Neuronal stem cell (in vitro differentiated cells): ENCODE measurements at regions not wholly inside any gene's neighbourhood (a gene's known extent, or its start where the extent isn't known, plus 50 kb on each side); places are given as distances from the start of the nearest gene placed in this dataset.
"Not testable (repeated sequence)": the region's sequence is repeated elsewhere in the genome, so short reads cannot be mapped to it uniquely, and the experiment has no call there.

Experiments
- DNase-seq: peaks from one replicate; pipeline ENCODE4 v3.0.0-alpha.2; 2013; ENCODE audit warnings: low spot score
- H2AFZ ChIP-seq: one replicate; pipeline ENCODE4 v1.6.1; 2013; ENCODE audit warnings: mild to moderate bottlenecking, low read length, inconsistent platforms
- H2AK5ac ChIP-seq: 2 replicates; pipeline ENCODE4 v1.6.1; 2013; ENCODE audit warnings: low read depth, mild to moderate bottlenecking, inconsistent platforms, low read length, moderate library complexity, mixed read lengths
- H2BK120ac ChIP-seq: 2 replicates; pipeline ENCODE4 v1.6.1; 2013; ENCODE audit warnings: low read depth, mild to moderate bottlenecking, inconsistent platforms, low read length, moderate library complexity, mixed read lengths
- H2BK12ac ChIP-seq: one replicate; pipeline ENCODE4 v1.6.1; 2013; ENCODE audit warnings: low read length, inconsistent platforms
- H2BK15ac ChIP-seq: 2 replicates; pipeline ENCODE4 v1.6.1; 2013; ENCODE audit warnings: mild to moderate bottlenecking, low read length, inconsistent platforms, mixed read lengths
- H2BK5ac ChIP-seq: one replicate; pipeline ENCODE4 v1.6.1; 2013; ENCODE audit warnings: inconsistent platforms, mild to moderate bottlenecking, low read length, moderate library complexity
- H3K14ac ChIP-seq: one replicate; pipeline ENCODE4 v1.6.1; 2013; ENCODE audit warnings: low read length, inconsistent platforms
- H3K18ac ChIP-seq: 2 replicates; pipeline ENCODE4 v1.6.1; 2013; ENCODE audit warnings: low read length, inconsistent platforms
- H3K23ac ChIP-seq: 2 replicates; pipeline ENCODE4 v1.6.1; 2013; ENCODE audit warnings: low read depth, mild to moderate bottlenecking, mixed read lengths, low read length, inconsistent platforms; ENCODE audit not compliant: poor library complexity
- H3K27ac ChIP-seq: replicated peaks from 3 replicates; pipeline ENCODE4 v1.5.1; 2013; ENCODE audit warnings: low read length, inconsistent platforms
- H3K27me3 ChIP-seq, 3 experiments: 2 replicates each; pipeline ENCODE4 v1.6.1; 2013; ENCODE audit warnings: low read length in 3 of 3, mild to moderate bottlenecking in 2 of 3, inconsistent platforms in 1 of 3, low read depth in 1 of 3, mixed read lengths in 1 of 3, moderate library complexity in 1 of 3; ENCODE audit not compliant: control insufficient read depth in 3 of 3, insufficient read depth in 3 of 3
- H3K36me3 ChIP-seq, 2 donors: replicated peaks in 1 of 2; 2 replicates each; pipeline ENCODE4 v1.6.1; 2013; ENCODE audit warnings: low read length in 2 of 2; ENCODE audit not compliant: control insufficient read depth in 2 of 2, insufficient read depth in 2 of 2
- H3K4ac ChIP-seq: 2 replicates; pipeline ENCODE4 v1.6.1; 2013; ENCODE audit warnings: inconsistent platforms, mild to moderate bottlenecking, low read length, moderate library complexity
- H3K4me1 ChIP-seq, 2 donors: 1 replicate in 1 of 2; 2 replicates in 1 of 2; pipeline ENCODE4 v1.6.1; 2013; ENCODE audit warnings: low read length in 2 of 2, low read depth in 1 of 2; ENCODE audit not compliant: control insufficient read depth in 2 of 2, insufficient read depth in 1 of 2
- H3K4me2 ChIP-seq: one replicate; pipeline ENCODE4 v1.6.1; 2013; ENCODE audit warnings: mild to moderate bottlenecking, low read length, inconsistent platforms; ENCODE audit not compliant: insufficient read depth, poor library complexity, severe bottlenecking
- H3K4me3 ChIP-seq, 2 donors: 2 replicates each; pipeline ENCODE4 v1.5.1; 2013; ENCODE audit warnings: low read length in 2 of 2, mild to moderate bottlenecking in 2 of 2, inconsistent platforms in 1 of 2, moderate library complexity in 1 of 2
- H3K79me1 ChIP-seq: one replicate; pipeline ENCODE4 v1.6.1; 2013; ENCODE audit warnings: low read depth, mild to moderate bottlenecking, inconsistent platforms, low read length, moderate library complexity
- H3K9ac ChIP-seq: one replicate; pipeline ENCODE4 v1.6.1; 2013; ENCODE audit warnings: mild to moderate bottlenecking, low read depth, low read length, inconsistent platforms; ENCODE audit not compliant: poor library complexity
- H3K9me3 ChIP-seq, 2 donors: replicated peaks in 1 of 2; 2 replicates each; pipeline versions ENCODE3 to v1.6.1; 2013; ENCODE audit warnings: low read length in 2 of 2, mild to moderate bottlenecking in 2 of 2, inconsistent platforms in 1 of 2, low read depth in 1 of 2, mixed read lengths in 1 of 2, moderate library complexity in 1 of 2; ENCODE audit not compliant: control insufficient read depth in 2 of 2, insufficient read depth in 1 of 2
- H4K8ac ChIP-seq: one replicate; pipeline ENCODE4 v1.6.1; 2013; ENCODE audit warnings: low read depth, mild to moderate bottlenecking, inconsistent platforms, low read length, moderate library complexity
- H4K91ac ChIP-seq: one replicate; pipeline ENCODE4 v1.6.1; 2013; ENCODE audit warnings: low read length, low read depth, mild to moderate bottlenecking, inconsistent platforms; ENCODE audit not compliant: poor library complexity
- WGBS, 2 donors: extraction: QIAGEN DNeasy Blood & Tissue Kit; methylation state at CpG; one replicate each; pipeline ENCODE4 v1.1.7; 2013; ENCODE audit warnings: missing lambda C conversion rate in 2 of 2, mixed read lengths in 1 of 2; ENCODE audit not compliant: insufficient read length in 2 of 2, insufficient replicate concordance in 1 of 2; ENCODE audit errors: extremely low coverage in 2 of 2; 5-methylcytosine and 5-hydroxymethylcytosine counted together

DNA sequence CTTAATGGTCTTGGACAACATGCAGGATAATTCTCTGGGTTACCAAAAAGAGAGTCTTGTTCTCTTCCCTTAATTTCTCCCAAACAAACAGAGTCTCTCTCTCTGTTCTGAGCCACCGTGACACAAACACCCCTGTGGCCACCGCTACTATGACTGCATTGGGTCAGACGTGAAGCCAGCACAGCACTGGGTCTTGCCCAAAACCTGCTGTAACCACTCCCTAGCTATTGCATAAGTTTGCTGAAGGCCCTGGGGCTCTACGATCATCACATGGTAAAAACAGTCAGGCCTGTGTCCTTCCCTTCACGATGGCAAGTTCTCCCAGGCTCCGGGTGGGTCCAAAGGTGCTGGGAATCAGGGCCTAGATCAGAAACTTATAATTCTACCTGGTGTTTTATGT, 117.1 kb downstream of the THSD1 start:
- H2BK12ac ChIP-seq, H3K14ac ChIP-seq: not testable (repeated sequence)

DNA sequence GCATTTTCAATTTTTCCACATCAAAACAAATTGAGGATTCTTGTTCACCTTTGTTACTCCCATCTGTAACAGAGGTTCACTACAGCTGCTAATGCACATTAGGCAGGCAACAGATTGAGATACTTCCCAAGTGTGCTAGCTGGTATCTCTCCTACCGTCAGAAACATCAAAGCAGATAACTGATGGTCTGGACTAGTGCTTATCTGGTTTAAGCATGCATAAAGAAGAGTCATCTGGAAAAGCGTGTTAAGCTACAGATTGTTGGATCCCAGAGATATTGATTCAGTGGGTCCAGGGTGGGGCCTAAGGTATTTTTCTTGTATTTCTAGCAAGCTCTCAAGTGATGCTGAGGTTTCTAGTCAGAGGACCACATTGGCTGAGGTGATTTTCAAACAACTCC, 122.0 kb upstream of the NEK3 start:
- not testable (repeated sequence) for H2BK15ac ChIP-seq, H3K27me3 ChIP-seq, H2AK5ac ChIP-seq, H4K8ac ChIP-seq, H2AFZ ChIP-seq, H2BK12ac ChIP-seq, H3K23ac ChIP-seq, H4K91ac ChIP-seq, H3K4me1 ChIP-seq, H2BK120ac ChIP-seq, DNase-seq, H2BK5ac ChIP-seq, H3K27ac ChIP-seq, H3K4me3 ChIP-seq, H3K36me3 ChIP-seq, H3K4ac ChIP-seq, H3K9me3 ChIP-seq, H3K18ac ChIP-seq, H3K4me2 ChIP-seq, H3K14ac ChIP-seq, H3K9ac ChIP-seq, H3K79me1 ChIP-seq
- no CpG with 5 or more reads among the region's 2 CpGs for WGBS, 2 donors

More for the DNA sequence above, 117.1 kb downstream of the THSD1 start:
- not testable (repeated sequence) for H3K9me3 ChIP-seq, H2BK5ac ChIP-seq, DNase-seq, H3K18ac ChIP-seq, H3K27me3 ChIP-seq, H2BK15ac ChIP-seq, H4K8ac ChIP-seq, H3K36me3 ChIP-seq, H3K79me1 ChIP-seq, H3K4ac ChIP-seq, H3K27ac ChIP-seq, H4K91ac ChIP-seq, H3K4me2 ChIP-seq, H3K23ac ChIP-seq, H3K9ac ChIP-seq, H2AK5ac ChIP-seq, H2BK120ac ChIP-seq, H3K4me3 ChIP-seq, H3K4me1 ChIP-seq, H2AFZ ChIP-seq
- no CpG with 5 or more reads among the region's 6 CpGs for WGBS, 2 donors

DNA sequence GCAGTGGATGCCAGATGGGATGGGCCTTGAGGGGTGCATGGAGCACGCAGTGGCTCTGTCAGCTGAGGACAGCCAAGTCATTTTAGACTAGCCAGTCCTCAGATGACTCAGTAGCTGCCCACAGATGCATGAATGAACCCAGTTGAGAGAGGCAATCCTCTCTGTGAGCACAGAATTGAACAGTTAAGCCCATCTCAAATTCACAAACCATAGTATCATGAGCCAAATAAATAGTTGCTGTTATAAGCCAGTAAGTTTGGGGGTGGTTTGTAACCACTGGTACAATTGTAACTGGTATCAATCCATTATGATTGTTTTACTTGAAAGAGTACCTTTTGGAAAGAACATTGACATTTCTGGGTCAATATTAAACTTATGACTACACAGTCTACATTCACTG, 120.0 kb upstream of the NEK3 start:
- H2AFZ ChIP-seq, H3K27ac ChIP-seq, H2AK5ac ChIP-seq, H2BK12ac ChIP-seq, H2BK120ac ChIP-seq, H2BK5ac ChIP-seq, H3K4ac ChIP-seq, H3K18ac ChIP-seq, H3K4me1 ChIP-seq, H3K23ac ChIP-seq, H3K9ac ChIP-seq, H3K4me3 ChIP-seq, H4K8ac ChIP-seq, H4K91ac ChIP-seq, DNase-seq, H3K14ac ChIP-seq, H3K36me3 ChIP-seq, H2BK15ac ChIP-seq, H3K9me3 ChIP-seq, H3K79me1 ChIP-seq, H3K4me2 ChIP-seq, H3K27me3 ChIP-seq: not testable (repeated sequence)
- no CpG with 5 or more reads among the region's 1 CpG for WGBS, 2 donors

DNA sequence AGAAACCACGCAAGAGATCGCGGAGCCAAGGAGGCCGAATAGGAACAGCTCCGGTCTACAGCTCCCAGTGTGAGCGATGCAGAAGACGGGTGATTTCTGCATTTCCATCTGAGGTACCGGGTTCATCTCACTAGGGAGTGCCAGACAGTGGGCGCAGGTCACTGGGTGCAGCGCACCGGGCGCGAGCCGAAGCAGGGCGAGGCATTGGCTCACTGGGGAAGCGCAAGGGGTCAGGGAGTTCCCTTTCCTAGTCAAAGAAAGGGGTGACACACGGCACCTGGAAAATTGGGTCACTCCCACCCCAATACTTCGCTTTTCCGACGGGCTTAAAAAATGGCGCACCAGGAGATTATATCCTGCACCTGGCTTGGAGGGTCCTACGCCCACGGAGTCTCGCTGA, 94.9 kb upstream of the NEK3 start:
- H2BK5ac ChIP-seq, H3K4me1 ChIP-seq, H2BK12ac ChIP-seq, H3K4me3 ChIP-seq, DNase-seq, H4K91ac ChIP-seq, H2BK15ac ChIP-seq, H3K4me2 ChIP-seq, H3K79me1 ChIP-seq, H3K4ac ChIP-seq, H3K27me3 ChIP-seq, H3K27ac ChIP-seq, H2BK120ac ChIP-seq, H3K9ac ChIP-seq, H3K23ac ChIP-seq, H2AFZ ChIP-seq, H3K36me3 ChIP-seq, H4K8ac ChIP-seq, H3K14ac ChIP-seq, H3K9me3 ChIP-seq, H2AK5ac ChIP-seq, H3K18ac ChIP-seq: not testable (repeated sequence)
- WGBS, 2 donors, result no CpG with 5 or more reads among the region's 24 CpGs
